ENCODE measurements at regions not wholly inside any gene's neighbourhood (a gene's known extent, or its start where the extent isn't known, plus 50 kb on each side); places are given as distances from the start of the nearest gene placed in this dataset.

DNA sequence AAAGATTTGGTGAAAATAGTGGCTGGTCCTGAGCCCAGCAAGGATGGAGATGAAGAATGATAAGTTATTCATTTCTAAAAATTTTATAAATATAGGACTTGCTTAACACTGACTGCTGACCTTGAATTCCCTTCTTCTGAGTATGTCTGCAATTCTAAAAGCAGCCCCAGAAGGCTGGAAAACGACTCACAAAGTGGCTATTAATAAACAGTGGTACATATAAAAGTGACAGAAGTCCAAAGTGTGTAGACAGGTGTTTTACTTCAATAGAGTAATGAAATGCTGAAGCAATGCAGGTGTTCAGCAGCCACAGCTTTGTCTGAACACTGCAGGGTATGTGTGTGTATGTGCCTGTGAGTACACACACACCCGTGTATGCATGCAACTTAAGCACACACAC lies 219.0 kb upstream of the NRIP1 start:
- intact Hi-C loops (cut with DNase I): no loop called here
- no peak overlapping the region for H3K4me3 ChIP-seq
- no peak for ATAC-seq

DNA sequence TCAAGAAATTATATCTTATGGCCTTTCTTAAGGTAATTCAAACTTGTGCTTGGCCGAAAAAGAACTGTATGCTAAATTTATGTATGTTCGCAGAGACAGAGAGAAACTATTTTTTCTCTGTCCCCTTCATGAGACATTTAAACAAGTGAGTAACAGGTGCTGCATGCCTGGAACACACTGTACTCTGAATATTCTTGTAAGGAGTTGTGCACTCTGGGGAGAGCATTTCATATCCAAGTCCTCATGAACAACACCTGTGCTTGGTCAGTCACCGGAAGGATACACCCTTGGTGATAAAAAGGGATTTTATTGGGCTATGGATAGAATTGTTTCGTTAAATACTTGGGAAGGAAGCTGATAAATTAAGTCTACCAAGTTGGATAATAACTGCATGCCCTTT lies 220.8 kb upstream of the NRIP1 start:
- no peak overlapping the region for H3K4me3 ChIP-seq
- no peak for DNase-seq
- intact Hi-C loops (cut with DNase I): no loop called here
- no peak for ATAC-seq
- H3K27ac ChIP-seq: no peak overlapping the region
- TF ChIP-seq, protein P1, sequence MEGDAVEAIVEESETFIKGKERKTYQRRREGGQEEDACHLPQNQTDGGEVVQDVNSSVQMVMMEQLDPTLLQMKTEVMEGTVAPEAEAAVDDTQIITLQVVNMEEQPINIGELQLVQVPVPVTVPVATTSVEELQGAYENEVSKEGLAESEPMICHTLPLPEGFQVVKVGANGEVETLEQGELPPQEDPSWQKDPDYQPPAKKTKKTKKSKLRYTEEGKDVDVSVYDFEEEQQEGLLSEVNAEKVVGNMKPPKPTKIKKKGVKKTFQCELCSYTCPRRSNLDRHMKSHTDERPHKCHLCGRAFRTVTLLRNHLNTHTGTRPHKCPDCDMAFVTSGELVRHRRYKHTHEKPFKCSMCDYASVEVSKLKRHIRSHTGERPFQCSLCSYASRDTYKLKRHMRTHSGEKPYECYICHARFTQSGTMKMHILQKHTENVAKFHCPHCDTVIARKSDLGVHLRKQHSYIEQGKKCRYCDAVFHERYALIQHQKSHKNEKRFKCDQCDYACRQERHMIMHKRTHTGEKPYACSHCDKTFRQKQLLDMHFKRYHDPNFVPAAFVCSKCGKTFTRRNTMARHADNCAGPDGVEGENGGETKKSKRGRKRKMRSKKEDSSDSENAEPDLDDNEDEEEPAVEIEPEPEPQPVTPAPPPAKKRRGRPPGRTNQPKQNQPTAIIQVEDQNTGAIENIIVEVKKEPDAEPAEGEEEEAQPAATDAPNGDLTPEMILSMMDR (IDR thresholded peaks at IDR 0.05): no peak
- TF ChIP-seq POLR2A (IDR thresholded peaks at IDR 0.05): no peak
- WGBS, 4 donors: 87 to 91% (median 89%) methylated on average over 4 of the region's 4 CpGs
- H3K27me3 ChIP-seq: no peaks in the 10 kb centered on the region
- peaks cover 0 to 8% (median 0%) of the 10 kb centered on the region in 12 donors for H3K9me3 ChIP-seq
- no peaks in the 10 kb centered on the region for H3K4me1 ChIP-seq
- no peaks in the 10 kb centered on the region for H3K36me3 ChIP-seq

More for the DNA sequence above, 219.0 kb upstream of the NRIP1 start:
- H3K4me1 ChIP-seq: no peaks in the 10 kb centered on the region
- no peaks in the 10 kb centered on the region for H3K27me3 ChIP-seq
- H3K36me3 ChIP-seq: no peaks in the 10 kb centered on the region
- TF ChIP-seq, protein P1 (IDR thresholded peaks at IDR 0.05): no peak
- no peak for TF ChIP-seq POLR2A (IDR thresholded peaks at IDR 0.05)
- H3K9me3 ChIP-seq: peaks cover 0 to 8% (median 0%) of the 10 kb centered on the region in 12 donors
- no peak overlapping the region for H3K27ac ChIP-seq
- 51 to 70% (median 54%) methylated on average over 2 of the region's 2 CpGs for WGBS, 4 donors
- no peak for DNase-seq

DNA sequence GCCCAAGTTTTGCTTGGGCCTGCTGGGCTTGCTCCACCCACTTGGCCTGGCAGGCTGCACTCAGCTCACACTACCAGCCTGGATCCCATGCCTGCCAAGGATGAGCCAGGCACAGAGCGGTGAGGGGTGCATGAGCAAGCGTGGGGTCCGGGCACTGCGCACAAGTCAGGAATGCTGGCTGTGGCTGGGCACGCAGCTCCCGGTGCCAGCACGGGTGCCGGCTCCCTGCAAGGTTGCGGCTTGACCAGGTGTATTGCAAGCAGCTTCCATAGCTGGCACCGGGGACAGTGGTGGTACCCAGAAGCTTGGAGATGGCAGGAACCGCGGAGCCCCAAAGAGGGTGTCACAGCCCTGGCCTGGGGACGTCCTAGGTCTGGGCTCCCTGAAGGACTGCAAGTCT lies 224.4 kb upstream of the NRIP1 start:
- no peaks in the 10 kb centered on the region for H3K9me3 ChIP-seq
- no peak for DNase-seq
- intact Hi-C loops (cut with DNase I): no loop called here
- H3K36me3 ChIP-seq: no peaks in the 10 kb centered on the region
- TF ChIP-seq, protein P1 (IDR thresholded peaks at IDR 0.05): no peak
- TF ChIP-seq POLR2A (IDR thresholded peaks at IDR 0.05): no peak
- no peak overlapping the region for H3K4me3 ChIP-seq
- no peak overlapping the region for H3K27ac ChIP-seq
- no peaks in the 10 kb centered on the region for H3K27me3 ChIP-seq
- WGBS, 4 donors: 87 to 98% (median 97%) methylated on average over 9 to 13 of the region's 13 CpGs
- H3K4me1 ChIP-seq: no peaks in the 10 kb centered on the region
- no peak for ATAC-seq

DNA sequence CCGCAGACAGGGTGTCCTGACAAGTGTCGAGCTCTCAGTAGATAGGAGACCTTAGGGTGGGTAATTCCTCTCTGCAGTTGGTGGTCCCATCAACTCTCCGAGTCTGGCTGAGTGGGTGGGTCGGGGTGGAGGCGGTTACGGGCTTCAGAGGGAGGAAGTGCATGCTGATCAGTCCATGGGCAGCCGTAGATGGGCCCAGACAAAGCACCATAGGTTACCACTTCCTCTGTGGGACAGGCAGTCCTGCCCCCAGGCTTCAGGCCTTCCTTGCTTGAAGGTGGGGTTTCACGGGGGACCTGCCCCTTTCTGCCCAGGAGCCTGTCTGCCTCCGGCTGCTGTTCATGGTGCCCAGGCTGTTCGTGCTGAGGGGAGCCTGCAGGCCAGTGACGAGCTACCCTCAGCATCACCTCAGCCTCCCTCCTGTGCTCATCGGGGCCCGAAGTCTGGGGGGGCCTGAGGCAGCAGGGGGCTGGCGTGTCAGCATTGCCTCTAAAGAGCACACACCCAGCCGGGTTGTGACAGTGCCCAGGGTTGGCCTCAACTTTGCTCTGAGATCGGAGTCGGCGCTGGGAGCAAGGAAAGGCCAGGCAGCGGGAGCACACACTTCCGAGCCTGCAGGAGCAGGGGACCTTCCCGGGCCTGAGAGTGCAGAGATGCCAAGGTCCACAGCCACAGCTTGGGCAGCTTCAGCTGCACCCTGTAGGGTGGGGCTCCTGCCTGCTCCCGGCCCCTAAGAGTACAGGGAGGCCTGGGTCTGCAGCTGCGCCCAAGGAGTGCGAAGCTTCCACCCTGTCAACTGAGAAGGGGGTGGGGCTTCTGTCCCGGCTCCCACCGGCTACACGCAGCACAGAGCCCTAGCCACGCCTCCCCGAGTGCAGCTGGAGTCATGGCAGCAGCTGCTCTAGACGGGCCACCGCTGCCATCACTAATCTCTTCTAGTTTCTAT lies 225.4 kb upstream of the NRIP1 start:
- no peaks in the 10 kb centered on the region for H3K9me3 ChIP-seq
- H3K4me3 ChIP-seq: no peak overlapping the region
- 67 to 79% (median 77%) methylated on average over 15 to 31 of the region's 31 CpGs for WGBS, 4 donors
- no peak for TF ChIP-seq POLR2A (IDR thresholded peaks at IDR 0.05)
- TF ChIP-seq, protein P1 (IDR thresholded peaks at IDR 0.05): no peak
- H3K27me3 ChIP-seq: no peaks in the 10 kb centered on the region
- intact Hi-C loops (cut with DNase I): loop anchor here in 1 of 10 donors (10.0 kb wide), 1 partner anchor 215 kb away; no protein-coding TSS in a partner anchor
- H3K36me3 ChIP-seq: no peaks in the 10 kb centered on the region
- H3K4me1 ChIP-seq: no peaks in the 10 kb centered on the region
- ATAC-seq (peak in 3 of 4 donors; percentile 64 to 70 (median 70)), DNase-seq (peak in 3 of 5 donors; percentile 28 to 64 (median 63))
- H3K27ac ChIP-seq: no peak overlapping the region

Measured in heart left ventricle (tissue), 16 donors.